ENCODE measurements at regions not wholly inside any gene's neighbourhood (a gene's known extent, or its start where the extent isn't known, plus 50 kb on each side); places are given as distances from the start of the nearest gene placed in this dataset.
"Not testable (repeated sequence)": the region's sequence is repeated elsewhere in the genome, so short reads cannot be mapped to it uniquely, and the experiment has no call there.

DNA sequence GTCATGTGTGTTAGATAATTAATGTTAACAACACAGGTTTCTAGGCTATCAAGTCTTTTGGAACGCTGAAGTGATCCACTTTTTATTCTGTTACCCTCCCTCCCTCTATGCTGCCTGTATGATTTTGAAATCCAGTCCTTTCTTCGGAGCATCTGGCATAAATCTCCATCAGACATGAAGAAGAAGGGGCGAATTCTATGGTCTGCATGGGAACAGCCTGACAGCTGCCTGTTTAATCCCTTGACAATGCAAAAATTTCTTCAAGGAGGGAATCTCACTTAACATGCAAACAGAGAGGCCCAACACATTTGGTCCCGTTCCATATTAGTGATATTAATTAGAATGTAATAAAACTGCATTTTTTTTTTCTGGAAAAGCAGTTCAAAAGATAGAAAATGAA, 145.2 kb downstream of the VGLL3 start:
- Histone ChIP-seq H3K36me3 (ENCODE audit: control insufficient read depth in 3 of 3, insufficient read depth in 2 of 3, low read depth in 1 of 3, low read length in 3 of 3) (no peaks in the 10 kb centered on the region), H3K4me1 (ENCODE audit: control insufficient read depth in 3 of 3, insufficient read depth in 2 of 3, low read depth in 1 of 3, low read length in 2 of 3) (no peaks in the 10 kb centered on the region), H3K27ac (ENCODE audit: low read depth in 1 of 3, low read length in 2 of 3) (no peak overlapping the region), H3K4me3 (ENCODE audit: low read depth in 1 of 3, low read length in 3 of 3) (no peak overlapping the region), H3K9me3 (ENCODE audit: control insufficient read depth in 2 of 2, insufficient read depth in 1 of 2, low read depth in 1 of 2, low read length in 1 of 2) (no peaks in the 10 kb centered on the region), H3K27me3 (ENCODE audit: control insufficient read depth in 3 of 3, insufficient read depth in 3 of 3, low read length in 3 of 3) (no peaks in the 10 kb centered on the region)
- 57 to 70% (median 59%) methylated on average over 4 of the region's 4 CpGs for WGBS, 3 donors
- no peak for DNase-seq
- no peak for FAIRE-seq

DNA sequence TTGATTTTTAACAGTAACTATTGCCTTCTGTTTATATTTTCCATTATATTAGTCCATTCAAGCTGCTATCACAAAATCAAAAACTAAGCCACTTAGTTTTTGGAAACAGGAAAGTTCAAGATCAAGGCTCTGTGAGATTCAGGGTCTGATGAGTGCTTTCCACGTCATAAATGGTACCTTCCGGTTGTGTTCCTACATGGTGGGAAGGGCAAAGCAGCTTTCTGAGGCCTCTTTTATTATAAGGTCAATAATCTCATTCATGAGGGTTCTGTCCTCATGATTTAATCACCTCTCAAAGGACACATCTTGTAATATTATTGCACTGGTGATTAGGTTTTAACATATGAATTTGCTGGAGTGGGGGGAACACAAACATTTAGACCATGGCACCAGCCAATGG, 152.0 kb downstream of the VGLL3 start:
- DNase-seq (no peak), FAIRE-seq (no peak)
- H3K9me3 ChIP-seq (ENCODE audit: control insufficient read depth in 2 of 2, insufficient read depth in 1 of 2, low read depth in 1 of 2, low read length in 1 of 2), result no peaks in the 10 kb centered on the region
- no peaks in the 10 kb centered on the region for H3K36me3 ChIP-seq (ENCODE audit: control insufficient read depth in 3 of 3, insufficient read depth in 2 of 3, low read depth in 1 of 3, low read length in 3 of 3)
- no peak overlapping the region for H3K4me3 ChIP-seq (ENCODE audit: low read depth in 1 of 3, low read length in 3 of 3)
- no peaks in the 10 kb centered on the region for H3K4me1 ChIP-seq (ENCODE audit: control insufficient read depth in 3 of 3, insufficient read depth in 2 of 3, low read depth in 1 of 3, low read length in 2 of 3)
- 69 to 79% (median 74%) methylated on average over 2 of the region's 2 CpGs for WGBS, 3 donors
- H3K27ac ChIP-seq (ENCODE audit: low read depth in 1 of 3, low read length in 2 of 3), result no peak overlapping the region
- no peaks in the 10 kb centered on the region for H3K27me3 ChIP-seq (ENCODE audit: control insufficient read depth in 3 of 3, insufficient read depth in 3 of 3, low read length in 3 of 3)

DNA sequence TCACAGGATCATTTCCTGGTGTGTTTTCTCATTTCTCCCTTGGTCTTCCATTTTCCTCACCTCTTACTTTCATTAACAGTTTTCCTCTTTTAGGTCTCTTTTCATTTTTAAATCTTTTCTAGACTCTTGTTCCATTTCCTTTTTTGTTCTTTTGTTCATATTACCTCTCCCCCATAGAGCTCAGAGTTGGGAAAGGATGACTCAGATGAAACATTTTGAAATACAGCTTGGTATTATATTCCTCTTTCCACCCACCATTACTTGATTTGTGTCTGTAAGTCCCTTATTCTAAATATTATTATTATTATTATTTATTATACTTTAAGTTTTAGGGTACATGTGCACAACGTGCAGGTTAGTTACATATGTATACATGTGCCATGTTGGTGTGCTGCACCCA, 153.1 kb downstream of the VGLL3 start:
- Histone ChIP-seq H3K4me1 (ENCODE audit: control insufficient read depth in 3 of 3, insufficient read depth in 2 of 3, low read depth in 1 of 3, low read length in 2 of 3) (no peaks in the 10 kb centered on the region), H3K27me3 (ENCODE audit: control insufficient read depth in 3 of 3, insufficient read depth in 3 of 3, low read length in 3 of 3) (no peaks in the 10 kb centered on the region), H3K36me3 (ENCODE audit: control insufficient read depth in 3 of 3, insufficient read depth in 2 of 3, low read depth in 1 of 3, low read length in 3 of 3) (no peaks in the 10 kb centered on the region), H3K4me3 (ENCODE audit: low read depth in 1 of 3, low read length in 3 of 3) (no peak overlapping the region), H3K9me3 (ENCODE audit: control insufficient read depth in 2 of 2, insufficient read depth in 1 of 2, low read depth in 1 of 2, low read length in 1 of 2) (no peaks in the 10 kb centered on the region), H3K27ac (ENCODE audit: low read depth in 1 of 3, low read length in 2 of 3) (no peak overlapping the region)
- no peak for DNase-seq
- WGBS, 3 donors, result 70 to 100% (median 100%) methylated on average over 1 of the region's 1 CpG
- no peak for FAIRE-seq

DNA sequence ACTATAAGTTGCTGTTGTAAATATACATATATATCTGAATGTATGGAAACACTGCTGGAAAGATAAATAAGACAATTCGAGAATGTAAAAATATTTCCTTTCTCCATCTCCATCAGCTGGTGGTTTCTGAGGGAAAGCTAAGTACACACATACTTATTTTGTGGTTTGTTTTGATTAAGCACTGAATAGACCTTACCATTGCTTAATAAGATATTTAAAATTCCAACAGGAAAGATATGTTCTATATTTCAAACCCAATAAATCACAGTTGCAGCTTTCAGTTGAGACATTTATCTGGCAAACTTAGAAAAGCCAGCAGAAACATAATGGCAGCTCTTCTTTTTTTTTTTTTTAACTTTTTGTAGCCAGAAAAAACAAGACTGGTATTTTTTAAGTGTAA, 160.4 kb downstream of the VGLL3 start:
- FAIRE-seq, result no peak
- 50 to 61% (median 57%) methylated on average over 1 of the region's 1 CpG for WGBS, 3 donors

DNA sequence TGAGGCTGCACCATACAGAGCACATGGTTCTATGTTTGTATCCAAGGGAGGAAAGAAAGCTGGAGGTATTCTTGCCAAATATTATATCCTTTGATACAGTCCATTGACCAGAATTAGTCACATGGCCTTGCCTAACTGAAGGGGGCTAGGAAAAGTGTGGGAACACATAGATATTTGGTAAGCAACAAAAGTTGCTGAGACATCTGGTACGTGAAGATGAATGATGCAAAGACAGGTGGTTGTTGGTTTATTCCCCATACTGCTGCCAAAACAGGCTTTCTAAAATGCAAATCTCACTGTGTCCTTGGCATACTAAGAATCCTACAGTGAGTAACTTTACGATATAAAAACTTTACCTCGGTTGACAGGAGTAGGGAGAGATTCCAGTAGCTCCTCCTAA, 162.2 kb downstream of the VGLL3 start:
- Histone ChIP-seq H3K4me3 (ENCODE audit: low read depth in 1 of 3, low read length in 3 of 3) (no peak overlapping the region), H3K9me3 (ENCODE audit: control insufficient read depth in 2 of 2, insufficient read depth in 1 of 2, low read depth in 1 of 2, low read length in 1 of 2) (no peaks in the 10 kb centered on the region), H3K27ac (ENCODE audit: low read depth in 1 of 3, low read length in 2 of 3) (no peak overlapping the region), H3K27me3 (ENCODE audit: control insufficient read depth in 3 of 3, insufficient read depth in 3 of 3, low read length in 3 of 3) (no peaks in the 10 kb centered on the region), H3K36me3 (ENCODE audit: control insufficient read depth in 3 of 3, insufficient read depth in 2 of 3, low read depth in 1 of 3, low read length in 3 of 3) (no peaks in the 10 kb centered on the region), H3K4me1 (ENCODE audit: control insufficient read depth in 3 of 3, insufficient read depth in 2 of 3, low read depth in 1 of 3, low read length in 2 of 3) (no peaks in the 10 kb centered on the region)
- FAIRE-seq (no peak), DNase-seq (no peak)
- 76 to 84% (median 81%) methylated on average over 3 of the region's 3 CpGs for WGBS, 3 donors

More for the DNA sequence above, 160.4 kb downstream of the VGLL3 start:
- Histone ChIP-seq H3K27ac (ENCODE audit: low read depth in 1 of 3, low read length in 2 of 3) (no peak overlapping the region), H3K9me3 (ENCODE audit: control insufficient read depth in 2 of 2, insufficient read depth in 1 of 2, low read depth in 1 of 2, low read length in 1 of 2) (no peaks in the 10 kb centered on the region), H3K4me3 (ENCODE audit: low read depth in 1 of 3, low read length in 3 of 3) (no peak overlapping the region), H3K27me3 (ENCODE audit: control insufficient read depth in 3 of 3, insufficient read depth in 3 of 3, low read length in 3 of 3) (no peaks in the 10 kb centered on the region), H3K36me3 (ENCODE audit: control insufficient read depth in 3 of 3, insufficient read depth in 2 of 3, low read depth in 1 of 3, low read length in 3 of 3) (no peaks in the 10 kb centered on the region), H3K4me1 (ENCODE audit: control insufficient read depth in 3 of 3, insufficient read depth in 2 of 3, low read depth in 1 of 3, low read length in 2 of 3) (no peaks in the 10 kb centered on the region)
- DNase-seq, result no peak

DNA sequence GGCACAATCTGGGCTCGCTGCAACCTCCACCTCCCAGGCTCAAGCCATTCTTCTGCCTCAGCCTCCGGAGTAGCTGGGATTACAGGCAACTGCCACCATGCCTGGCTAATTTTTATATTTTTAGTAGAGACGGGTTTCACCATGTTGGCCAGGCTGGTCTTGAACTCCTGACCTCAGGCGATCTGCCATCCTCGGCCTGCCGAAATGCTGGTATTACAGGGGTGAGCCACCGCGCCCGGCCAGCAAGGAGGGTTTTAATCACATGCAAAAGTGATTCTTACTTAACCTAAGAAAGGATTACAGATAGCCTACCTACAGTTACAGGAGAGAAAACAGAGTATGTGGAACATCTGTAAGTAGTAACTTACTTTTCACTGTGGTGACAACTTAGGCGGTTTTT, 163.4 kb downstream of the VGLL3 start:
- DNase-seq; H3K9me3 ChIP-seq (ENCODE audit: control insufficient read depth in 2 of 2, insufficient read depth in 1 of 2, low read depth in 1 of 2, low read length in 1 of 2); FAIRE-seq; H3K4me3 ChIP-seq (ENCODE audit: low read depth in 1 of 3, low read length in 3 of 3); H3K27ac ChIP-seq (ENCODE audit: low read depth in 1 of 3, low read length in 2 of 3); H3K4me1 ChIP-seq (ENCODE audit: control insufficient read depth in 3 of 3, insufficient read depth in 2 of 3, low read depth in 1 of 3, low read length in 2 of 3); H3K36me3 ChIP-seq (ENCODE audit: control insufficient read depth in 3 of 3, insufficient read depth in 2 of 3, low read depth in 1 of 3, low read length in 3 of 3); H3K27me3 ChIP-seq (ENCODE audit: control insufficient read depth in 3 of 3, insufficient read depth in 3 of 3, low read length in 3 of 3): not testable (repeated sequence)
- WGBS, 3 donors, result 88 to 93% (median 91%) methylated on average over 10 of the region's 10 CpGs

DNA sequence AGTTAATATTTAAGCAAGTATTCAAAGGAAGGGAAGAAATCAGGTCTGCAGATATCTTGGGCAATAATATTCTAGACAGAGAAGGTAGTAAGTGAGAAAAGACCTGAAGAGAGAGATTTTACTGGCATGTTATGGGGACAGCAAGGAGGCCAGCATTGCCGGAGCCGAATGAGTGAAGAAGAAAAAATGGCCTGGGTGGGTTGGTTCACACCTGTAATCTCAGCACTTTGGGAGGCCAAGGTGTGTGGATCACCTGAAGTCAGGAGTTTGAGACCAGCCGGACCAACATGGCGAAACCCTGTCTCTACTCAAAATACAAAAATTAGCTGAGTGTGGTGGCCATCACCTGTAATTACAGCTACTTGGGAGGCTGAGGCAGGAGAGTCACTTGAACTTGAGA, 164.7 kb downstream of the VGLL3 start:
- Histone ChIP-seq H3K4me1 (ENCODE audit: control insufficient read depth in 3 of 3, insufficient read depth in 2 of 3, low read depth in 1 of 3, low read length in 2 of 3) (no peaks in the 10 kb centered on the region), H3K27me3 (ENCODE audit: control insufficient read depth in 3 of 3, insufficient read depth in 3 of 3, low read length in 3 of 3) (no peaks in the 10 kb centered on the region), H3K4me3 (ENCODE audit: low read depth in 1 of 3, low read length in 3 of 3) (no peak overlapping the region), H3K9me3 (ENCODE audit: control insufficient read depth in 2 of 2, insufficient read depth in 1 of 2, low read depth in 1 of 2, low read length in 1 of 2) (no peaks in the 10 kb centered on the region), H3K27ac (ENCODE audit: low read depth in 1 of 3, low read length in 2 of 3) (no peak overlapping the region), H3K36me3 (ENCODE audit: control insufficient read depth in 3 of 3, insufficient read depth in 2 of 3, low read depth in 1 of 3, low read length in 3 of 3) (no peaks in the 10 kb centered on the region)
- 92 to 95% (median 93%) methylated on average over 4 of the region's 4 CpGs for WGBS, 3 donors
- DNase-seq, result no peak
- FAIRE-seq, result no peak

DNA sequence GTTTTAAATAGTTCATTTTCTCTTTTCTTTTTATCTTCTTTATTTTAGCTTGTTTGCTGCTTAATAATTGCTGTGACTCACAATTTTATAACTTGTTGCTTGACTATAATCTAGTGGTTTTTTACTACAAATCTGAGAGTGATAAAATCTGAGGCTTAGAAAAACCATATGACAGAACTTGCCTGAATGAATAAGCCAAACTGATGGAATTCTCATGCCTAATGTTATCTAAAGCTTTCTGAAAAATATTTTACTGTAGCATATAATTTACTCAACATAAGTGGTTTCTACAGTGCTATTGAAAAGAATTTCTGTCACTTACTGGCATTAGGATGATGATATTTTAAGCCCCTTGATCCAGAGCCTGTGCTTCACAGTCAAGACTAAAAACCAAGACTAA, 175.1 kb downstream of the VGLL3 start:
- FAIRE-seq (no peak), DNase-seq (no peak)
- H3K4me3 ChIP-seq (ENCODE audit: low read depth in 1 of 3, low read length in 3 of 3), result no peak overlapping the region
- H3K36me3 ChIP-seq (ENCODE audit: control insufficient read depth in 3 of 3, insufficient read depth in 2 of 3, low read depth in 1 of 3, low read length in 3 of 3), result no peaks in the 10 kb centered on the region
- H3K27me3 ChIP-seq (ENCODE audit: control insufficient read depth in 3 of 3, insufficient read depth in 3 of 3, low read length in 3 of 3), result no peaks in the 10 kb centered on the region
- no peaks in the 10 kb centered on the region for H3K9me3 ChIP-seq (ENCODE audit: control insufficient read depth in 2 of 2, insufficient read depth in 1 of 2, low read depth in 1 of 2, low read length in 1 of 2)
- no peak overlapping the region for H3K27ac ChIP-seq (ENCODE audit: low read depth in 1 of 3, low read length in 2 of 3)
- no peaks in the 10 kb centered on the region for H3K4me1 ChIP-seq (ENCODE audit: control insufficient read depth in 3 of 3, insufficient read depth in 2 of 3, low read depth in 1 of 3, low read length in 2 of 3)

DNA sequence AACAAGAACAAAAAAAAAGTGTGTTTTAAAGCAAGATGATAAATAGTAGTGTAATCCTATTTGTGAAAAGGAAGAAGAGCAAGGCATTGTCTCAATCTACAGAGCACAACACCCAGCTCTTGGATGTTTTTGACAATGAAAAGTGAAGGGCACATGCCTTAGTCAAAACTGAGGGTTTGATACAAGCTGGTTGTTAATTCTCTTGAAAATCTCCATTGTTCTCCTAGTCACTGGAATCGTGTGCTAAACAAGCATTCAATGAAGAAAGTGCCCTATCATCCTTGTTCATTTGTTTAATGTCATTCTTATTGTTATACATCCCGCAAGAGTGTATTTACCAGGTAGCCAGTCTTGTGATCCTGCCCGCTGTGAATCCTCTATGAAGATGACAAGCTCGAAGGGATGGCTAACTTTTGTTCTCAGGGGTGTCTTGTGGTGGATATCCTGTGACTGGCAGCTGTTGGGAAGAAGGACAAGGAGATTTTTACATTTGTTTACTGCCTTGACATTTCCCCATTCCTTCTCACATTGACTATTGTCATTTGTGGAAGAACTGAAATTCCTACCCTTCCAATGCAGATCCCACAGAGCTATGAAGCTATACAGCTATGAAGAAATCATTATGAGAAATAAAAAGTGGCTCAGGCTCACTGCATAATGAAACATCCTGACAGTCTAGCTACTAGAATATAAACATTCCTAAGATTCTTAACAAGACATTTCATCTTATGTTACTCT, 175.9 kb downstream of the VGLL3 start:
- Histone ChIP-seq H3K27me3 (ENCODE audit: control insufficient read depth in 3 of 3, insufficient read depth in 3 of 3, low read length in 3 of 3) (no peaks in the 10 kb centered on the region), H3K36me3 (ENCODE audit: control insufficient read depth in 3 of 3, insufficient read depth in 2 of 3, low read depth in 1 of 3, low read length in 3 of 3) (no peaks in the 10 kb centered on the region), H3K4me1 (ENCODE audit: control insufficient read depth in 3 of 3, insufficient read depth in 2 of 3, low read depth in 1 of 3, low read length in 2 of 3) (no peaks in the 10 kb centered on the region), H3K27ac (ENCODE audit: low read depth in 1 of 3, low read length in 2 of 3) (no peak overlapping the region), H3K9me3 (ENCODE audit: control insufficient read depth in 2 of 2, insufficient read depth in 1 of 2, low read depth in 1 of 2, low read length in 1 of 2) (no peaks in the 10 kb centered on the region), H3K4me3 (ENCODE audit: low read depth in 1 of 3, low read length in 3 of 3) (no peak overlapping the region)
- no peak for DNase-seq
- FAIRE-seq, result no peak
- WGBS, 3 donors, result 45 to 53% (median 46%) methylated on average over 4 of the region's 4 CpGs
